HEK293T (cell line): ENCODE measurements at regions not wholly inside any gene's neighbourhood (a gene's known extent, or its start where the extent isn't known, plus 50 kb on each side); places are given as distances from the start of the nearest gene placed in this dataset.

Experiments
- CTCF ChIA-PET: fragments of 350-600 bp; formaldehyde crosslinking; extraction: SDS; loops from one replicate; lab custom pipeline; 2021; ENCODE audit warnings: antibody characterized with exemption, inconsistent platforms; lab: Yijun Ruan, JAX
- POLR2A ChIA-PET: fragments of 350-600 bp; formaldehyde crosslinking; extraction: SDS; loops from one replicate; lab custom pipeline; 2020; ENCODE audit warnings: antibody characterized with exemption, inconsistent platforms; lab: Yijun Ruan, JAX
- DNase-seq: peaks from one replicate; pipeline ENCODE4 v3.0.0; 2012; ENCODE audit warnings: mixed read lengths; ENCODE audit errors: extremely low spot score
- ARNT ChIP-seq: fragments of 450-650 bp; IDR thresholded peaks from 2 replicates; pipeline ENCODE4 v1.6.1; 2017; ENCODE audit warnings: mild to moderate bottlenecking
- BHLHE40 ChIP-seq: fragments of 450-650 bp; IDR thresholded peaks from 2 replicates; pipeline ENCODE4 v1.6.1; 2016; ENCODE audit warnings: mild to moderate bottlenecking, moderate library complexity, borderline replicate concordance
- CTBP1 ChIP-seq: fragments of 450-650 bp; IDR thresholded peaks from 2 replicates; pipeline ENCODE4 v1.6.1; 2016; ENCODE audit warnings: borderline replicate concordance
- ELF4 ChIP-seq: fragments of 450-650 bp; IDR thresholded peaks from 2 replicates; pipeline ENCODE4 v1.6.1; 2017; ENCODE audit warnings: antibody characterized with exemption
- FOXA1 ChIP-seq: fragments of 450-650 bp; IDR thresholded peaks from 2 replicates; pipeline ENCODE4 v1.6.1; 2016; ENCODE audit warnings: mild to moderate bottlenecking
- FOXK2 ChIP-seq: fragments of 450-650 bp; IDR thresholded peaks from 2 replicates; pipeline ENCODE4 v1.6.1; 2016; ENCODE audit warnings: mild to moderate bottlenecking
- FOXM1 ChIP-seq: fragments of 450-650 bp; IDR thresholded peaks from 2 replicates; pipeline ENCODE4 v1.6.1; 2017; ENCODE audit warnings: mild to moderate bottlenecking, borderline replicate concordance
- HDGF ChIP-seq: fragments of 450-650 bp; IDR thresholded peaks from 2 replicates; pipeline ENCODE4 v1.6.1; 2017; ENCODE audit warnings: antibody characterized with exemption, borderline replicate concordance
- L3MBTL2 ChIP-seq: fragments of 450-650 bp; conservative IDR thresholded peaks from 2 replicates; pipeline ENCODE4 v1.6.1; 2016; ENCODE audit warnings: mild to moderate bottlenecking
- LEF1 ChIP-seq: fragments of 450-650 bp; IDR thresholded peaks from 2 replicates; pipeline ENCODE4 v1.6.1; 2017; ENCODE audit warnings: mild to moderate bottlenecking, borderline replicate concordance
- NFRKB ChIP-seq: fragments of 450-650 bp; IDR thresholded peaks from 2 replicates; pipeline ENCODE4 v1.6.1; 2016; ENCODE audit warnings: mild to moderate bottlenecking, moderate library complexity
- PKNOX1 ChIP-seq: fragments of 450-650 bp; IDR thresholded peaks from 2 replicates; pipeline ENCODE4 v1.6.1; 2016
- SP1 ChIP-seq: fragments of 450-650 bp; IDR thresholded peaks from 2 replicates; pipeline ENCODE4 v1.6.1; 2017
- SUZ12 ChIP-seq: fragments of 450-650 bp; IDR thresholded peaks from 2 replicates; pipeline ENCODE4 v1.6.1; 2016; ENCODE audit warnings: mild to moderate bottlenecking
- TARDBP ChIP-seq: fragments of 450-650 bp; IDR thresholded peaks from 2 replicates; pipeline ENCODE4 v1.6.1; 2016
- ZNF384 ChIP-seq: fragments of 450-650 bp; IDR thresholded peaks from 2 replicates; pipeline ENCODE4 v1.6.1; 2016

- TF ChIP-seq ZNF384: no peak
- TF ChIP-seq SP1: no peak
- no peak for TF ChIP-seq CTBP1
- ChIA-PET CTCF (interaction anchor here (0.6 kb wide), 1 partner anchor 312 kb away, joined by 4 read pairs; no protein-coding TSS in a partner anchor), POLR2A (no interaction called here)
- DNase-seq: peak; percentile 26
These were observed 61.7 kb upstream of the LCLAT1 start for GRCh38 chr2:30385327-30385726.

GRCh38 chr2:30392097-30392496 lies 54.9 kb upstream of the LCLAT1 start:
- no peak for TF ChIP-seq SUZ12
- no peak for TF ChIP-seq FOXM1
- TF ChIP-seq BHLHE40: no peak
- no peak for TF ChIP-seq LEF1
- TF ChIP-seq HDGF: no peak
- TF ChIP-seq PKNOX1: no peak
- no peak for TF ChIP-seq FOXK2
- POLR2A ChIA-PET: no interaction called here
- CTCF ChIA-PET: no interaction called here
- no peak for DNase-seq

- ChIA-PET POLR2A (no interaction called here), CTCF (no interaction called here)
- TF ChIP-seq PKNOX1: no peak
- no peak for TF ChIP-seq ELF4
- TF ChIP-seq BHLHE40: no peak
- no peak for TF ChIP-seq ZNF384
- TF ChIP-seq L3MBTL2: no peak
- TF ChIP-seq FOXM1: no peak
- TF ChIP-seq ARNT: no peak
- TF ChIP-seq FOXA1: no peak
- no peak for TF ChIP-seq HDGF
- no peak for TF ChIP-seq TARDBP
- no peak for TF ChIP-seq LEF1
- TF ChIP-seq SP1: no peak
- no peak for DNase-seq
These were observed 53.5 kb upstream of the LCLAT1 start for GRCh38 chr2:30393510-30393909.

- ChIA-PET POLR2A (no interaction called here), CTCF (no interaction called here)
- DNase-seq: no peak
- TF ChIP-seq FOXA1: no peak
- TF ChIP-seq HDGF: no peak
- no peak for TF ChIP-seq CTBP1
- TF ChIP-seq SP1: no peak
- TF ChIP-seq BHLHE40: no peak
These were observed 53.0 kb upstream of the LCLAT1 start for GRCh38 chr2:30394096-30394495.

GRCh38 chr2:30396436-30397232 lies 50.4 kb upstream of the LCLAT1 start:
- DNase-seq: no peak
- CTCF ChIA-PET: no interaction called here
- TF ChIP-seq FOXK2 (no peak), LEF1 (no peak), FOXM1 (no peak), NFRKB (no peak), BHLHE40 (no peak), SP1 (no peak), ELF4 (no peak), SUZ12 (no peak), PKNOX1 (no peak), ARNT (no peak), CTBP1 (no peak), HDGF (no peak)

More at GRCh38 chr2:30396436-30397232, 50.4 kb upstream of the LCLAT1 start:
- POLR2A ChIA-PET: no interaction called here
